CD14-positive monocyte (primary cell): ENCODE measurements at regions not wholly inside any gene's neighbourhood (a gene's known extent, or its start where the extent isn't known, plus 50 kb on each side); places are given as distances from the start of the nearest gene placed in this dataset.

Experiments used
- DNase-seq, 3 donors: peaks; one replicate each; pipeline ENCODE4 v3.0.0-alpha.2; 2011 to 2022
- H2AFZ ChIP-seq: 2 replicates; pipeline ENCODE4 v1.6.0; 2012; ENCODE audit warnings: mild to moderate bottlenecking, low read depth, low read length, inconsistent platforms; ENCODE audit not compliant: insufficient read depth, poor library complexity, severe bottlenecking
- H3K27ac ChIP-seq, 2 donors: 1 replicate in 1 of 2; 2 replicates in 1 of 2; pipeline ENCODE4 v1.5.1; 2012 to 2013; ENCODE audit warnings: low read length in 2 of 2, control low read depth in 1 of 2, inconsistent platforms in 1 of 2, low read depth in 1 of 2, mild to moderate bottlenecking in 1 of 2
- H3K27me3 ChIP-seq, 2 donors: one replicate each; pipeline versions ENCODE4 v1.6.0 to v1.6.1; 2011 to 2013; ENCODE audit warnings: low read length in 2 of 2; ENCODE audit not compliant: control insufficient read depth in 2 of 2, insufficient read depth in 2 of 2
- H3K36me3 ChIP-seq, 2 donors: replicated peaks in 1 of 2; 1 replicate in 1 of 2; 2 replicates in 1 of 2; pipeline versions ENCODE4 v1.5.1 to v1.6.1; 2012 to 2013; ENCODE audit warnings: low read length in 2 of 2, control low read depth in 1 of 2, inconsistent platforms in 1 of 2, mild to moderate bottlenecking in 1 of 2; ENCODE audit not compliant: insufficient read depth in 2 of 2, control insufficient read depth in 1 of 2
- H3K4me1 ChIP-seq, 2 donors: 1 replicate in 1 of 2; 2 replicates in 1 of 2; pipeline versions ENCODE4 v1.5.1 to v1.6.1; 2012 to 2013; ENCODE audit warnings: low read length in 2 of 2, control low read depth in 1 of 2, inconsistent platforms in 1 of 2, mild to moderate bottlenecking in 1 of 2, moderate library complexity in 1 of 2; ENCODE audit not compliant: insufficient read depth in 2 of 2, control insufficient read depth in 1 of 2
- H3K4me2 ChIP-seq: replicated peaks from 2 replicates; pipeline ENCODE3; 2012; ENCODE audit warnings: low read length, moderate library complexity, mild to moderate bottlenecking; ENCODE audit not compliant: poor library complexity, severe bottlenecking; ENCODE audit errors: extremely low read depth
- H3K4me3 ChIP-seq, 3 experiments: fragments of 200-600 bp in 1 of 3; sonication (generic) in 1 of 3; replicated peaks in 1 of 3; 1 replicate in 2 of 3; 2 replicates in 1 of 3; pipeline ENCODE4 v1.5.1; 2011 to 2013; ENCODE audit warnings: low read length in 3 of 3, mild to moderate bottlenecking in 3 of 3, control low read depth in 2 of 3, low read depth in 2 of 3, inconsistent platforms in 1 of 3, moderate library complexity in 1 of 3
- H3K79me2 ChIP-seq: 2 replicates; pipeline ENCODE4 v1.6.0; 2012; ENCODE audit warnings: mild to moderate bottlenecking, control low read depth, inconsistent platforms, low read length, moderate library complexity; ENCODE audit not compliant: insufficient read depth
- H3K9ac ChIP-seq: 2 replicates; pipeline ENCODE4 v1.6.0; 2017; ENCODE audit warnings: low read length, mild to moderate bottlenecking; ENCODE audit not compliant: insufficient read depth, poor library complexity, severe bottlenecking
- H3K9me3 ChIP-seq, 2 donors: replicated peaks in 1 of 2; 1 replicate in 1 of 2; 2 replicates in 1 of 2; pipeline versions ENCODE4 v1.5.1 to v1.6.1; 2012 to 2013; ENCODE audit warnings: low read length in 2 of 2, control low read depth in 1 of 2; ENCODE audit not compliant: control insufficient read depth in 1 of 2, insufficient read depth in 1 of 2
- H4K20me1 ChIP-seq: 2 replicates; pipeline ENCODE4 v1.6.0; 2012; ENCODE audit warnings: mild to moderate bottlenecking, low read length, control low read depth, moderate library complexity; ENCODE audit not compliant: insufficient read depth
- H3K27ac Mint-ChIP-seq, 7 donors: one replicate each; pipeline ENCODE4 v1.8.0; 2020; ENCODE audit warnings: mild to moderate bottlenecking in 7 of 7, mixed read lengths in 7 of 7, moderate library complexity in 6 of 7, inconsistent platforms in 2 of 7
- H3K27me3 Mint-ChIP-seq, 3 donors: one replicate each; pipeline ENCODE4 v1.8.0; 2021 to 2022; ENCODE audit warnings: low read depth in 3 of 3, mild to moderate bottlenecking in 3 of 3, mixed read lengths in 3 of 3, moderate library complexity in 3 of 3, inconsistent platforms in 1 of 3
- H3K36me3 Mint-ChIP-seq, 2 donors: one replicate each; pipeline ENCODE4 v1.8.0; 2020; ENCODE audit warnings: mixed read lengths in 2 of 2, inconsistent platforms in 1 of 2, mild to moderate bottlenecking in 1 of 2
- H3K4me1 Mint-ChIP-seq: one replicate; pipeline ENCODE4 v1.8.0; 2020; ENCODE audit warnings: mild to moderate bottlenecking, mixed read lengths
- H3K4me3 Mint-ChIP-seq, 2 donors: one replicate each; pipeline ENCODE4 v1.8.0; 2020; ENCODE audit warnings: mild to moderate bottlenecking in 2 of 2, mixed read lengths in 2 of 2, moderate library complexity in 1 of 2
- H3K9me3 Mint-ChIP-seq, 7 donors: one replicate each; pipeline ENCODE4 v1.8.0; 2020 to 2022; ENCODE audit warnings: mixed read lengths in 7 of 7, mild to moderate bottlenecking in 6 of 7, moderate library complexity in 6 of 7, inconsistent platforms in 2 of 7
- CTCF ChIP-seq: fragments of 200-600 bp; IDR thresholded peaks from one replicate; pipeline ENCODE4 v1.8.0; 2022; ENCODE audit warnings: antibody characterized with exemption, mild to moderate bottlenecking
- WGBS: methylation state at CpG from one replicate; pipeline ENCODE4 v1.1.5; 2013; ENCODE audit warnings: missing lambda C conversion rate; ENCODE audit not compliant: insufficient coverage; 5-methylcytosine and 5-hydroxymethylcytosine counted together
- intact Hi-C, 2 donors: fragments of 100-400 bp; cut with micrococcal nuclease; formaldehyde crosslinking; loops; one replicate each; pipeline versions ENCODE4 v1.15.0 to v1.15.1; 2023

- Histone ChIP-seq H3K9ac (no peak overlapping the region), H3K27ac (no peak overlapping the region), H4K20me1 (no peaks in the 10 kb centered on the region), H3K4me3 (no peak overlapping the region), H2AFZ (no peak overlapping the region), H3K9me3 (no peaks in the 10 kb centered on the region), H3K4me2 (no peak overlapping the region), H3K79me2 (no peaks in the 10 kb centered on the region), H3K27me3 (no peaks in the 10 kb centered on the region), H3K36me3 (no peaks in the 10 kb centered on the region), H3K4me1 (no peaks in the 10 kb centered on the region)
- Mint-ChIP-seq H3K27me3 (peaks cover 0 to 7% (median 2%) of the 10 kb centered on the region in 3 donors), H3K36me3 (no peaks in the 10 kb centered on the region), H3K27ac (no peak overlapping the region), H3K4me1 (peaks cover 9% of the 10 kb centered on the region), H3K9me3 (peaks cover 0 to 12% (median 4%) of the 10 kb centered on the region in 7 donors), H3K4me3 (no peak overlapping the region)
- no peak for TF ChIP-seq CTCF
- 91% methylated on average over 6 of the region's 6 CpGs for WGBS
- DNase-seq, result no peak
- intact Hi-C loops, result no loop called here
Observed at GRCh38 chr6:4591218-4591617, 185.0 kb upstream of the CDYL start.

- Histone ChIP-seq H3K9me3 (no peaks in the 10 kb centered on the region), H3K27me3 (no peaks in the 10 kb centered on the region), H3K27ac (no peak overlapping the region), H3K36me3 (no peaks in the 10 kb centered on the region), H3K9ac (no peak overlapping the region), H3K79me2 (no peaks in the 10 kb centered on the region), H2AFZ (no peak overlapping the region), H3K4me2 (no peak overlapping the region), H3K4me1 (no peaks in the 10 kb centered on the region), H4K20me1 (no peaks in the 10 kb centered on the region), H3K4me3 (no peak overlapping the region)
- 100% methylated on average over 2 of the region's 2 CpGs for WGBS
- Mint-ChIP-seq H3K4me1 (peaks cover 9% of the 10 kb centered on the region), H3K9me3 (peaks cover 0 to 12% (median 5%) of the 10 kb centered on the region in 7 donors), H3K36me3 (no peaks in the 10 kb centered on the region), H3K27me3 (peaks cover 0 to 7% (median 2%) of the 10 kb centered on the region in 3 donors), H3K4me3 (no peak overlapping the region), H3K27ac (no peak overlapping the region)
- DNase-seq, result no peak
- intact Hi-C loops, result no loop called here
- no peak for TF ChIP-seq CTCF
Observed at GRCh38 chr6:4589295-4589694, 186.9 kb upstream of the CDYL start.
